ENCODE measurements at regions not wholly inside any gene's neighbourhood (a gene's known extent, or its start where the extent isn't known, plus 50 kb on each side); places are given as distances from the start of the nearest gene placed in this dataset.
"Not testable (repeated sequence)": the region's sequence is repeated elsewhere in the genome, so short reads cannot be mapped to it uniquely, and the experiment has no call there.

DNA sequence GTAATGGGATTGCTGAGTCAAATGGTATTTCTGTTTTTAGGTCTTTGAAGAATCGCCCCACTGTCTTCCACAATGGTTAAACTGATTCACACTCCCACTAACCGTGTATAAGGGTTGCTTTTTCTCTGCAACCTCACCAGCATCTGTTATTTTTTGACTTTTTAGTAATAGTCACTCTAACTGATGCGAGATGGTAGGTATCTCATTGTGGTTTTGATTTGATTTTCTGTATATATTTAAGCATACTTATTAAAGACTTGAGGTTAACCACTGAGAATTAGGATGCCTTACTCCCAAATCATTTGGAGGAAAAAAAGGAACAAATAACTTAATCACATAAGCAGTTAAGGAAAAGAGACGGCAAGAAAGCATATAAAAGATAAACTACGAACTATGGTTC lies 181.6 kb upstream of the FST start:
- H3K4me3 ChIP-seq = no peak overlapping the region
- no peak overlapping the region for H3K27ac ChIP-seq
- no peaks in the 10 kb centered on the region for H3K27me3 ChIP-seq
- H3K9me3 ChIP-seq = no peaks in the 10 kb centered on the region
- intact Hi-C loops (cut with DNase I) = no loop called here
- no peaks in the 10 kb centered on the region for H3K4me1 ChIP-seq
- WGBS (ENCODE audit: insufficient coverage, low coverage, low lambda C conversion rate, missing lambda C conversion rate) = 63% methylated on average over 5 of the region's 5 CpGs
- TF ChIP-seq POLR2A (IDR thresholded peaks at IDR 0.05) = no peak
- TF ChIP-seq, protein P1, sequence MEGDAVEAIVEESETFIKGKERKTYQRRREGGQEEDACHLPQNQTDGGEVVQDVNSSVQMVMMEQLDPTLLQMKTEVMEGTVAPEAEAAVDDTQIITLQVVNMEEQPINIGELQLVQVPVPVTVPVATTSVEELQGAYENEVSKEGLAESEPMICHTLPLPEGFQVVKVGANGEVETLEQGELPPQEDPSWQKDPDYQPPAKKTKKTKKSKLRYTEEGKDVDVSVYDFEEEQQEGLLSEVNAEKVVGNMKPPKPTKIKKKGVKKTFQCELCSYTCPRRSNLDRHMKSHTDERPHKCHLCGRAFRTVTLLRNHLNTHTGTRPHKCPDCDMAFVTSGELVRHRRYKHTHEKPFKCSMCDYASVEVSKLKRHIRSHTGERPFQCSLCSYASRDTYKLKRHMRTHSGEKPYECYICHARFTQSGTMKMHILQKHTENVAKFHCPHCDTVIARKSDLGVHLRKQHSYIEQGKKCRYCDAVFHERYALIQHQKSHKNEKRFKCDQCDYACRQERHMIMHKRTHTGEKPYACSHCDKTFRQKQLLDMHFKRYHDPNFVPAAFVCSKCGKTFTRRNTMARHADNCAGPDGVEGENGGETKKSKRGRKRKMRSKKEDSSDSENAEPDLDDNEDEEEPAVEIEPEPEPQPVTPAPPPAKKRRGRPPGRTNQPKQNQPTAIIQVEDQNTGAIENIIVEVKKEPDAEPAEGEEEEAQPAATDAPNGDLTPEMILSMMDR (IDR thresholded peaks at IDR 0.05) = no peak
- no peak for ATAC-seq
- no peaks in the 10 kb centered on the region for H3K36me3 ChIP-seq
- DNase-seq = no peak

DNA sequence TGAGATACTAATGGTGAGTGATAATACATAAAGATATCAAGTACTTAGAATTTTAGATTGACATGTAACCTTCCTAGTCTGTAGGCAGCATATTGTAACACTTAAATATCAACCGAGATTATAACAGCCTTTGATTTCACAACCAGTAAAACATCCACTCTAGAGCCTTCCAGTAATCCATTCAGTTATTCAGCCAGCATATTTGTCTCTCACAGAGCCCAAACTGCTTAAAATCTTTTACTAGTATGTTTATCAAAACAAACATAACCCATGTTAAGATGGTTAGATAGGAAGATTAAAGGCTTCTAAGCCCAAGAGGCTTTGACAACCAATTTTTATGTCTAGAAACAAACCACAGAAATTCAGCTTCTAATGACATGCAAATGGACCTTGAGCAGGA lies 177.9 kb upstream of the FST start:
- Histone ChIP-seq H3K9me3 (no peaks in the 10 kb centered on the region), H3K36me3 (no peaks in the 10 kb centered on the region), H3K4me3 (no peak overlapping the region), H3K27me3 (no peaks in the 10 kb centered on the region), H3K4me1 (no peaks in the 10 kb centered on the region), H3K27ac (no peak overlapping the region)
- TF ChIP-seq, protein P1 (IDR thresholded peaks at IDR 0.05) = no peak
- TF ChIP-seq POLR2A (IDR thresholded peaks at IDR 0.05) = no peak
- intact Hi-C loops (cut with DNase I) = no loop called here
- DNase-seq (no peak), ATAC-seq (no peak)
- 71% methylated on average over 1 of the region's 1 CpG for WGBS (ENCODE audit: insufficient coverage, low coverage, low lambda C conversion rate, missing lambda C conversion rate)

DNA sequence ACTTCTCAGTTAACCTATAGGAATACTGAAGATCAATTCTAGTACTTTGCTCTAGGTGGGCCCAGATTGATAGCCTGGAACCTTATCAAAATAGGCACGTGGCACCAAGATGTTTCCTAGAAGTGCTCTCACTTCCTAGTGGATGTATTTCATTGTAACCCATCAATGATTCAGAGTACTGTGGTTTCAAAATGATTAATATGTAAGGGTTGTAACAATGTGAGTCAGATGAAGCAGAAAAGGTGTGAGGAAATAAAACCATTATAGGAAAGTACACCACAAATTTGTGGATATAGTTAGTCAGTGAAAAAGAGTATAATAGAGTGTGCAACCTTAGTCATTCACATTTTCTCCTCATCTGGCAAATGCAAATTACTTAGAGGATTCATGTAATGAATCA lies 177.3 kb upstream of the FST start:
- no peaks in the 10 kb centered on the region for H3K9me3 ChIP-seq
- H3K4me3 ChIP-seq = no peak overlapping the region
- H3K27ac ChIP-seq = no peak overlapping the region
- intact Hi-C loops (cut with DNase I) = no loop called here
- TF ChIP-seq POLR2A (IDR thresholded peaks at IDR 0.05) = no peak
- TF ChIP-seq, protein P1 (IDR thresholded peaks at IDR 0.05) = no peak
- H3K4me1 ChIP-seq = no peaks in the 10 kb centered on the region
- no peak for DNase-seq
- ATAC-seq = no peak
- H3K27me3 ChIP-seq = no peaks in the 10 kb centered on the region
- H3K36me3 ChIP-seq = no peaks in the 10 kb centered on the region
- WGBS (ENCODE audit: insufficient coverage, low coverage, low lambda C conversion rate, missing lambda C conversion rate) = 38% methylated on average over 1 of the region's 1 CpG

DNA sequence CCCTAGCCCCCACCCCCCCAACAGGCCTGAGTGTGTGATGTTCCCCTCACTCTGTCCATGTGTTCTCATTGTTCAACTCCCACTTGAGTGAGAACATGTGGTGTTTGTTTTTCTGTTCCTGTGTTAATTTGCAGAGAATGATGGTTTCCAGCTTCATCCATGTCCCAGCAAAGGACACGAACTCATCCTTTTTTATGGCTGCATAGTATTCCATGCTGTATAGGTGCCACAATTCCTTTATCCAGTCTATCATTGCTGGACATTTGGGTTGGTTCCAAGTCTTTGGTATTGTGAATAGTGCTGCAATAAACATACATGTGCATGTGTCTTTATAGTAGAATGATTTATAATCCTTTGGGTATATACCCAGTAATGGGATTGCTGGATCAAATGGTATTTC lies 175.1 kb upstream of the FST start:
- H3K36me3 ChIP-seq; ATAC-seq; H3K4me1 ChIP-seq; intact Hi-C loops (cut with DNase I); H3K9me3 ChIP-seq; H3K27me3 ChIP-seq; H3K27ac ChIP-seq; DNase-seq; H3K4me3 ChIP-seq: not testable (repeated sequence)
- WGBS (ENCODE audit: insufficient coverage, low coverage, low lambda C conversion rate, missing lambda C conversion rate) = 78% methylated on average over 1 of the region's 1 CpG

DNA sequence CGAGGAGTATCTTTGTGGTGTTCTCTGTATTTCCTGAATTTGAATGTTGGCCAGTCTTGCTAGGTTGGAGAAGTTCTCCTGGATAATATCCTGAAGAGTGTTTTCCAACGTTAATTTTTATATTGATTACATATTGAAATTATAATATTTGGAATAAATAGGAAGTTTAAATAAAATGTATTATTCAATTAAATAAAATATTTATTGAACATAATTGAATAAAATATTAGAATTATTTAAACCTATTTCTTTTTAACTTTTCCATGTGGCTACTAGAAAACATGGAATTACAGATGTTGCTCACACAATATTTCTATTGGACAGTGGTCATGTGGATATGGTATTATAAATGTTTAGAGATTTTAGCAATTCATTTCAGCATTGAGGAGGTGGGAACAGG lies 170.8 kb upstream of the FST start:
- H3K36me3 ChIP-seq = no peaks in the 10 kb centered on the region
- no peak overlapping the region for H3K4me3 ChIP-seq
- no peak for DNase-seq
- no peak for TF ChIP-seq POLR2A (IDR thresholded peaks at IDR 0.05)
- TF ChIP-seq, protein P1 (IDR thresholded peaks at IDR 0.05) = no peak
- H3K27ac ChIP-seq = no peak overlapping the region
- 71% methylated on average over 2 of the region's 2 CpGs for WGBS (ENCODE audit: insufficient coverage, low coverage, low lambda C conversion rate, missing lambda C conversion rate)
- H3K27me3 ChIP-seq = no peaks in the 10 kb centered on the region
- intact Hi-C loops (cut with DNase I) = no loop called here
- H3K4me1 ChIP-seq = no peaks in the 10 kb centered on the region
- no peaks in the 10 kb centered on the region for H3K9me3 ChIP-seq
- no peak for ATAC-seq

All from right lobe of liver (tissue), 6 donors.